Stimulated activated CD4-positive, alpha-beta T cell treated with anti-CD3 and anti-CD28 coated beads, Interleukin-1b, Interleukin-23, amount 100 ng/mL, for 48 hours (primary cell): ENCODE measurements at regions not wholly inside any gene's neighbourhood (a gene's known extent, or its start where the extent isn't known, plus 50 kb on each side); places are given as distances from the start of the nearest gene placed in this dataset.
"Not testable (repeated sequence)": the region's sequence is repeated elsewhere in the genome, so short reads cannot be mapped to it uniquely, and the experiment has no call there.

Source experiments
- DNase-seq: peaks from one replicate; pipeline ENCODE4 v3.0.0-alpha.2; 2020

DNA sequence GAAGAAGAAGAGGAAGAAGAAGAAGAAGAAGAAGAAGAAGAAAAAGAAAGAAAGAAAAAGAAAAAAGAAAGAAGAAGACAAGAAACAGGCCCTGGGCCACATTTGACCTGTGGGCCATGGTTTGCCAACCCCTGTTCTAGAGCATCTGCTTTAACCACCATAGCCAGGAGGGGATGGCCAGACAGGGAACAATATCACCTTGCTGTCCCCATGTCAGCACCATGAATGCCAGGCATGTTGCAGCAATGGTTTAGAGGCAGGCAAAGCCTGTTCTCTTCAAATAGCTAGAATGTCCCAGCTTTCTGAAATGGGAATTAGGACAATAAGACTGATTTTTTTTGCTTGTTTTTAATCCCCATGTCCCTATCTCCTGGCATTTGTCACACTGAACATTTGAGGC is 338.6 kb upstream of the PLET1 start:
- DNase-seq = no peak

DNA sequence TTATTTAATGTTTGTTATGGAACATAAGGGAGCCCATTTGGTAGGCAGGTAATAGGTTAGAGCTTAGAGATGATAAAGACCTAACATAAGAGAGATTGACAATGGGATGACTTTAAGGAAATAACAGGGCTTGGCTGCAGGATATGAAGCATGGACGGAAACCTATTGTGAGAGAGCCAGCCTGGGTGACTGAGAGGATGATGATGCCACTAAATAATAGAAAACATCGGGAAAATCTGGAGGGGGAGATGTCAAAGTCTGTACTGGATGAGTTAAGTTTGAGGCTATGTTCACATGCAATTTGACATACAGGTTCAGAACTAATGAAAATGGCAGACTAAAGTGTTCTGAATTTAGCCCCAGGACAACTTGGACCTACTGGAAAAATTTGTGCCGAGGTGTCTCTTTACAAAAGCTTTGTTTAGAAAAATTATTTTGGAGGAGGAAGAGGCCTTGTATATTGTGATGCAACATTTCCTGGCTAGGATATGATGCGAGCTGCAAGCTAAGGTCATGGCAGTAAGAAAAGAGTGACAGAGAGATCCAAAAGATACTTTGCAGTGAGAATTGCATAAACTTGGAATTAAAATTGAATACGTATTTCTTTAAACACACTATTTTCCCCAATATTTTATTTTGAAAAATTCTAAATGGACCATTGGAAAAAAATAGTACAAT is 339.3 kb upstream of the PLET1 start:
- DNase-seq = no peak

DNA sequence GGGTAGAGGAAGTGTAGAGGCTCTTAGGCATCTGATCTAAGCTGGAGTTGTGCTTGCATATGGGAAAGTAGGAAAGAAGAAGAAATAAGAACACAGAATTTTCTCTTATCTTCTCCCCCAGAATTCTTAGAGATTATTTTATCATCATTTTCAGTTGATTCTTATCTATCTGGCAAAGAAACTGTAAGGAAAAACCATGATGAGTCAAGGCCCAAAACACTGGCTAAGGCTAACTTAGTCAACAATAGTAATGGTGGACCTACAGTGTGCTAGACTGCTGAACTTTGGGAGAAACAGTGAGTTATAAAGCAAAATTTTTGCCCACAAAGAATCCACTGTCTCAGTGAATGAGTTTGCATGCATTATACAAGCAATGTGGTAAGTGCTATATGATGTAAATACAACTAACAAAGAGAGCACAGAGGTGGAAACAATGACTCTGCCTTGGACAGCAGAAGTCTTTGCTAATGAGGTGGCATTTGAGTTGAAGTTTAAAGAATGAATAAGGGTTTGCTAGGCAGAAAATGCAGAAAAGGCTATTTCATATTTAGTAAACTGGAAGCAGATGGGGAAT is 344.5 kb upstream of the PLET1 start:
- no peak for DNase-seq

DNA sequence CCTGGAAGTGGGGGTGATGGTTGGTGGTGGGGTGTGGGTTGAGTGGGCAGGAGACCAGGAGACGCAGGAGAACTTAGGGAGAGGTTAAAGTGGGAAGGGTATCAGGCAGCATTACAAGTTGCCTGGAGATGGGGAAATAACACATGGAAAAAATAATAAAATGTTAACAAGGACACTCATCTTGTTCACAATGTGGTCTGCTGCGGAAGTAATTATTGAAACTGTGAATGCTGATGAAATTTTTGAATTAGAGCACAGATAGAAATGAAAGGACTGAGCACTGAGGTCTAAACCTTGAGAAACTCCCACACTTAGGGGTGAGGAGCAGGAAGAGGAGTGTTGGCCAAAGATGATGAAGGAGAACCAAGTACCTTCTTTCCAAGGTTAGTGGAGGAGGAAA is 346.0 kb upstream of the PLET1 start:
- DNase-seq = no peak

DNA sequence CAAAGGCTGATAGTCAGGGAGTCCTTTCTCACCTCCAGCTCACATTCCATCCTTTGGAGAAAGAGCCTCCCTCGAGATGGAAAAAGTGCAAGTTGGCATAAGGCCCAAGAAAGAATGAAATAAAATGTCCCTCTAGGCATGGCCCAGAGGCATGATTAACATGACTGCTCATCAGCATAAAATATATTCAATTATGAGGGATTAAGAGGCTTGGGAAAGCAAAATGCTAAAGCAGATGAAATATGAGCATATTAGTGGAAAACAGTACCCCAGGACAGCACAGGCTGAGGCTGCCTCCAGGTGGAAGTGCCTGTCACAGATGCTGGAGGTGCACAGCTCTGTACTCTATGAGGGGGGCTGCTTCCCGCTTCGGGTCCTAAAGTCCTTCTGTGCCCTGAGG is 347.8 kb upstream of the PLET1 start:
- no peak for DNase-seq

DNA sequence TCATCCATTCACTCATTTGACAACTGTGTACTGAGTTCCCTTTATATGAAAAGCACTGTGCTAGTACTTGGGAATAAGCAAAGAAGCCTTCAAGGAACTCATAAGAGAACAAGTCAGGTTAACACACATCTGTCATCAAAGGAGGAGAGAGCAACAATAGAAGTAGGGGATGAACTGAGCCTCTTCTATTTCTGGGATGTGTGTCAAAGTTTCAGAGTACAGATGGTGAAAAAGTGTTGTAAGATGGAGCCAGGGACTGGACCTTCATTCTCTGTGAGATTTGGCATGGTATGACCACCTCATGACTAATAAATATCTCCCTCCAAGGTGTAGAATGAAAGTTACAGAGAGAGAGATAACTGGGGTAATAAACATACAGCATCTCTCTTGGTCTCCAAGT is 349.8 kb upstream of the PLET1 start:
- DNase-seq = no peak

DNA sequence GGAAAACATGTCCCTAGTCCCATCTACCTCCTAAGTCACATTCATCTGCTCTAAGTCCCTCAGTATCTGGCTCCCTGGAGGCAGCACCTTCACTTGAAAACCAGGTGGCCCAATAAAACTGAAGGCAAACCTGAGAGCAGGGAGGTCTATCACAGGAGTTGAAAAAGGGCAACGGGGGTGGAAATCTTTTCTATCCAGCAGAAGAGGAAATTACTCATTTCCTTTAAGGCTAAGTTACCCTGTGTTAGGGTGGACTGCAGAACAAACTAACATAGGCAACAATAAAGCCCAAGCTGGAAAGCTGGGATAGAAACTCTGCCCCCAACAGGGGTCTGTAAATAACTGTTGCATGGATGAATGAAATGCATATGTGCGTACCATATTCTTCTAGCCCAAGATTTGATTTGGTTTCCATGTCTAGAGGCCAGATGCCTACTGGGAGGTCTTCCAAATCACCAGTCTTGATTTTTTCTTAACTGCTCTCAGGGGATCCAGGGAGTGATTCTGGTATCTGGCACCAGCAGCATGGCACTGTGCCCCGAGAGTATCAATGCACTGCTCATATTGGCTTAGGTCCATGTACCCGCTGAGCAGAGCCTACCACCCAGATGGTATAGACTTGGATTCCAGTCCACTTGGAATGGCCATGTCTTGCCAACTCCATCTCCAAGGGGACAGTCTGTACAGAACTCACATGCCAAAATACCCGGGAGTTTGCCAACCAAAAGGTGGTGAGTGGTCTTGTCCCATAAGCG is 350.0 kb upstream of the NCAM1 start:
- DNase-seq = no peak

DNA sequence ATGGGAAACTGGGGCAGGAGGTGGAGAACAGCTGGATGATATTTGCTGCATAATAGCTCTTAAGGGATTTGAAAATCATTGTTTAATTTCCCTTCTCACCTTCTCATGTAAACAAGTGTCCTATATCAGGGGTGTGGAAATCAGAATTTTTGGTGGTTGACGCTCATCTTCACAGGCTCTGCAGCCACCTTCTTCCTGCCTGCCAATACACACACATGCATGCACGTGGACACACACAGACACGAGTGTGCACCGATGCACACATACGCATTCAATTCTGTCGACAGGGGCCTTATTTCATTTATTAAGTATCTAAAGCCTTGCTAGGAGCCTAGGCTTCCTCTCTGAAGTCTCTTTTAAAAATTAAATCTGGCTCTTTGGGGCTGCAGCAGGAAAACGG is 349.4 kb upstream of the NCAM1 start:
- no peak for DNase-seq

DNA sequence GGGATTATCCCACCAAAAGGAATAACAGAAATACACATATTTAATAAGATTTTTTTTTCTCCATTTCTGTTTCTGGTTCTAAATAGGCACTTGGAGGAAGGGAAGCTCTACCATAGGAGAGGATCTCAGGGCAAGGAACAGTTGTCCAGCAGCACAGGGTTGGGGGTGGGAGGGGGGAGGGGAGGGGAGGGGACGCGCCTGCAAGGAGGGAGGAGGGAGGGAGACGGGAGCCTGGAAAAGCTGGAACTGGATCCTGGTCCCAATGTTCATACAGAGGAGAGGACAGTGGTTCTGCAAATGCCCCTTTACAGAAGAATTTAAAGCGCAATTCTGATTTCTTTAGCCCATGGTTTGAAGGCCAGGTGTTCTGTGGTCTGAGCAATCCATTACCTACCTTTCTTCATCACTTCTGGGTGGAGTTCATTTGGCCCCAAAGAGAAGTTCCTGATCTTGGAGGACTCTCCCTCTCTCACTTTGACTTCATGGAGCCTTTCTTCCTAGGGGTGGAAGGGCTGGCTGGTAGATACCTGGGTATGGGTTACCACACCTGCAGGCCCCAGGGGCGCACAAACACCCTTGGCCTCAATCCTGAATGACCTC is 348.9 kb upstream of the NCAM1 start:
- DNase-seq = no peak

DNA sequence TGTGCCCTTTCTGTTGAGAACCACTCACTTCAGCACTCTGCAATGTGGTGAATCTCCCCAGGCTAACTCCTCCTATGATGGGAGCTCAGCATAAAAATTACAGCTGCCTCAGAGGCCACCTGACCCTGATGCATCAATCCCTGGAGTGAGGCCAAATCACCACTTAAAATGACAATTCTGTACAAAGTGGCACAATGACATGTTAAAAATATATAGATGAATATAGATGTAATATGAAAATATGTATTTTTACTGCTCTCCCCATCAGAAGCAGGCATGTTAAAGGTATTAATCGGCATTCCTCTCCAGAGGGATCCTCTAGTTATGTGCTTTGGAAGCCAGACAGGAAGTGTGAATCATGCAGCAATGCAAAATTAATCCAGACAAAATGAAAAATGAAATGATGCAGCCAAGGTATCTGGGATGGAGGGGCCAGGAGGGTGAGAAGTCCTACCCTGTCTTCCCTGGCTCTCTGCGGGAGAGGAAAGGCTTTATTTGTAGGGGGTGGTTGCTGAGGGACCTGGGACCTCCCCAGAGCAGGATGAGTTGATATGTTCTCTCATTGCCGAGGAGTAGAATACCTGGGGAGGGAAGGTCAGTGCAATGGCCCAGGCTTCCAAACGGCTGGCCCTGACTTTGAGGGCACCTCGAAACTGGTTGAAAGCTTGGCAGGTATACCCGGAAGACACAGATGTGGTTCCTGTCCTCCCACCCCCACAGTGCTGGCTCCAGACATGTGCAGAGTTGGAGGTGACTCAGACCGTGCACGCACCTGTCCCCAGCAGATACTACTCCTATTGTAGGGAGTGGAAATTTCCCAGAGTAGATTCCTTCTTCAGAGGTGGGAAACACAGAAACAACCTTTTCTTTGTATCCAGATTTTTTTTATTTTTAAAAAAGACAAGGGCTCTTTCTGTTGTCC is 347.9 kb upstream of the NCAM1 start:
- DNase-seq = no peak

DNA sequence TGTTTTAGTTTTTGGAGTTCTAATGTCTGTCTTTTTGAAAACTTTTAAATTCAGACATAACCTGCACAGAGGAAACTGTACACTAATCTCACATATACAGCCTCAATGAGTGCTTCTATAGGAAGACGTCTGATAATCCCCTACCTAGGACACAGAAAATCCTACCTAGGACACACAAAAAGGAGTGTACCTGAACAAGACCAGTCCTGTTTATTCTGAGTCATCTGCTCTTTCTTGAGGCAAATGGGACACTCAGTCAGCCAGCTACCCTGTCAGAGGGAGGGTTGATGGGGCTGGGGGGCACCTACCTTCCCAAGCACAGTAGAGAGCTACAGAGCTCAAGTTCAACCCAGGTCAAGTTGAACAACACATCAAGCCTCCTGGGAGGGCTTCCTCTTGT is 346.6 kb upstream of the NCAM1 start:
- DNase-seq = no peak

DNA sequence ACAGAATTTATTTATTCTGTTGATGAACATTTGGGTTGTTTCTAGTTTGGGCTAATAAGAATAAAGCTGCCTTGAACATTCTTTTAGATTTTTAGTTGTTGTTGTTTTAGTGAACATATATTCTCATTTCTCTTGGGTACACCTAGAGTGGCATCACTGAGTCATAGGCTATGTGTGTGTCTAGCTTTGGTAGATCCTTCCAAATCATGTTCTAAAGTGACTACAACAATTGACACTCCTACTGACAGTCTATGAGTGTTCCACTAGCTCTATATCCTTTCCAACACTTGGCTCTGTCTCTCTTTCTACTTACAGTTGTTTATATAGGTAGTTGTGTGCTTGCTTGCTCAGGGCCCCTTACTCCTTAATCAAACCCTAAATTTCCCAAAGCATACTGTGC is 346.0 kb upstream of the NCAM1 start:
- DNase-seq = no peak

DNA sequence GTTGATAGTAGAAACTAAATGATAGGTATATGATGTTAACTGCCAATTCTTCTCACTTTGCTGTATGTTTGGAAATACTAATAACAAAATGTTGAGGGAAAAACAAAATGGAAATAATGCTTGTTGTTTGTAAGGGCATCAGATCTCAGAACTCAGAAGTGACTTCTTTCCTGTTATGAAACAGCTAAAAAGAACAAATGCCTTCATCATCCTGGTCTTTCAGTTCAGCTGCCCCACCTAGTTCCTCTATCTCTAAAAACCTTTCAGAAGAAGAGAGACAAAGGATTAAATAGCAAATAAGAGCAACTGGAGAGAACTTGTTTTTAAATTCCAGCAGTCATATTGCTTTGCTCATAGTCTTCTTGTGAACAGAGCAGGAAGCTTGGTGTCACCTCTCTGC is 345.3 kb upstream of the NCAM1 start:
- no peak for DNase-seq

DNA sequence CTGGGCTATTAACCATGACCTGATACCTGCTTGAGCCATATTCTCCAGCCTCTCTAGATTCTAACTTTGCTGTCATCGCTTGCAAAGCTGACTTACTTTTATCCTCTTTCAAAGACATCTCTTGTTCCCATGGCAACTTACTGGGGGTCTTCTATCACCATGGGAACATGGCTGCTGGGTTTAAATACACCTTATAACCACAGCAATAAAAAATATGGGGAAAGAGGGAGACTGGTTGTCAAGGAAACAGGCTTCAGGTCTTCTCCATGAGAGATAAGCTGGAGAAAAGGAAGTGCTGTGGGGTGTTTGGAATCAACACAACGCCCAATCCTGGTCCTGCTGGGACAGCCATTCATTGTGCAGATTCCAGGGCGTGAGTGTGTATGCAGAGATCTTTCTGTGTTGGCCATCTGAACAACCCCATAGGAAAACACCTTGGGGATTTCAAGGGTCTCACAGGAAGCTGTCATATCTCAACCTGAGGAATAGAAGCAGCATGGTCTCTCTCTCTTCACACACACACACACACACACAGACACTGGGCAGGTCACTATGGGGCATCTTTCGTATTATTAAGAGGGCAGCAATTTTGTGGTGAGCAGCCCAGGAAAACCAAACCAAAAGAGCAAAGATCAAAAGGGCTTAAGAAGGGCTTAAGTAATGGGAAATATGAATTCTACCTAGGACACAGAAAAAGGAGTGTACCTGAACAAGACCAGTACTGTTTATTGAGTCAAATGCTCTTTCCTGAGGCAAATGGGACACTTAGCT is 344.7 kb upstream of the NCAM1 start:
- no peak for DNase-seq

DNA sequence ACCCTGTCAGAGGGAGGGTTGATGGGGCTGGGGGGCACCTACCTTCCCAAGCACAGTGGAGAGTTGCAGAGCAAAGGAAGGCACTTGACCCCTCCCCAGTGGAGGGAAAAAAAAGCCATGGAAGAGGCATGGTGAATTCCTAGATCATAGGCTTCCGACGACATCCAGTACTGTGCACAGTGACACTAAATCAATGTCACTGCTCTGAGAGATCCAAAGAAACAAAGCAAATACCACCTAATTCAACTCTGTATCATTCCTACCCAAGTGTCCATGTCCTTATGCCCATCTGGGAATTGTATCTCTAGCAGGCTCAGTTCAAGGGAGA is 344.2 kb upstream of the NCAM1 start:
- no peak for DNase-seq

DNA sequence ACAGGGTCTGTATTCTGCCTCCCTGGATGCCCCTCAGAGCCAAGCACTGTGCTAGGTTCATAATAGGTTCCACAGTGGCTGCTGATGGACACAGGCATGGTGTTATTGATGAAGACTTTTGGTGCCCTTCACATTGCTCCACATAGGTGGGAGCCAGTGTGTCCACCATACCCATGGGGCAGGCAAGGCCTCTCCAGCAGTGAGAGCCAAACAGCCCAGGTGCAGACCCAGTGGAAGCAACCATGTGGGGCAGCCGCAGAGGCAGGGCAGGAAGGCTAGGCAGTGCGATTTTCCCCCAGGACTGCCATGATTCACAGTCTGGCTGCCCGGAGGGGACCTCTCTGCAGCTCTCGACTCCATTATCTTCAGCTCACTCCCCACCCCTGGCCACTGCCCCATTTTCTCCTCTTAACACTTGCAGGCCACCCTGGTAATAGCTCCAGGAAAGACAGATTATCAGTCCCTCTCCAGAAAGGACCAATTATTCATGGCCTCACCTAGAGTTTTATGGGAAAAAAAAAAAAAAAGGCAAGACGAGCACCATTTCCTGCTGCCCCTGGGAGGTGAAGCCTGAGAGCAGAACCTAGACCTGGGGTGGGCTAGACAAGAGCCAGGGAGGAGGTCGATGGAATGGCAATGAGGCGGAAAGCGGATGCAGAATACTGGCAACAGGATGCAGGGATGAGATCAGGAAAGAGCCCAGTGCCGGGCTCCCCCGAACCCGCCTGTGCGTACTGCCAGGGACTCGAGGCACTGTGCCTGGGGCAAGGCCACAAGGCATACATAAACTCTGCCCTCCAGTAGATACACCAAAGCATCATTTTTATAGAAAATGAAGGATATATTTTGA is 343.0 kb upstream of the NCAM1 start:
- no peak for DNase-seq

DNA sequence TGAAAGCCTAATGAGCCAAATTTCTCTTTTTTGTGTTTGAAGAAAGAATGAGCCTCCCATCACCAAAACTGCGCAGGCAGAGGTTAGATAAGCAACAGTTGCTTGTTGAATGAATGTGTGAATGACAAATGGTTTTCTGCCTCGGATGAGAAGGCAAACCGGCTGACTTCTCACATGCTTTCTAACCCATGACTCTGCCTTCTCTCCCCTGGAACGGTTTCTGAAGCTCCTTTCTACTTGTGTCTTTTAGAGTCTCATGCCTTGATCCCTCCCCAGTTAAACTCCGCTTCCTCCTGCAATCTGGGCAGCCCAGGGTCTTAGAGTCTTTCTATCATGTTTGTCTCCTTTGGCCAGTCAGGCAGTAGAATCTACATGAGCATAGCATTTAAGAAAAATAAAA is 342.1 kb upstream of the NCAM1 start:
- DNase-seq = no peak

DNA sequence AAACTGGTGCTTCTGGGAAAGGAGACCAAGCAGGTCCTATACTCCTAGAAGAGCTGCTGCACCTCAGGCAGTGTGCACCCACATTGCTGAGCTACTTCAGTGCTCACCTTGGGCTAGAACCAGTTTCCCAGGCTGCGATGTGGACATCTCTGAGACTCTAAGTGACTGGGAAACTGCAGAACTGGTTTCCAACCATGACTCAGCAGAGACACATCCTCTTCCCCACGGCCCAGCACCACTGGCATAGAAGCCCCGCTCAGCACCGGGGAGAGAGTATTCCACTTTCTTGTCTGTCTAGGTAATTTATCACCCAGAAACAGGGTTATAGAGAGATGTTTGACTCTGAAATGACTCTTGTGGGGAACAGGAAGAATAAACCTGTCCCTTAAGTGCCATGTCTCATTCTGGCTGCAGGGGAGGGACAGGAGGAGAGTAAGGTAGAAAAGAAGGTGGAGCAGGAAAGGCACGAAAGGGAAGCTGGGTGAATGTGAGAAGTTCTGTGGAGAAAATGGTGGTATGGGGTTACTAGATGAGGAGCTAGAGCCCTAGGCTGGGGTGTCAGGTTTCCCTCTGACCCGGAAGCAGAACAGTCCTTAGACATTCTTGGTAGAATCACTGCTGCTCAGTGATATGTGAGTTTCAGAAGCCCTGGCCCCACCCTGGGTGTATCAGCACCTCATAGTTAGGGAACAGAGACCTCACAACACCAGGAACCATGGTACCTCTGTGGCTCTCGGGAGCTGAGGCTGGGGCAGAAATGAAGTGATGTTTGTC is 340.4 kb upstream of the NCAM1 start:
- DNase-seq = no peak

DNA sequence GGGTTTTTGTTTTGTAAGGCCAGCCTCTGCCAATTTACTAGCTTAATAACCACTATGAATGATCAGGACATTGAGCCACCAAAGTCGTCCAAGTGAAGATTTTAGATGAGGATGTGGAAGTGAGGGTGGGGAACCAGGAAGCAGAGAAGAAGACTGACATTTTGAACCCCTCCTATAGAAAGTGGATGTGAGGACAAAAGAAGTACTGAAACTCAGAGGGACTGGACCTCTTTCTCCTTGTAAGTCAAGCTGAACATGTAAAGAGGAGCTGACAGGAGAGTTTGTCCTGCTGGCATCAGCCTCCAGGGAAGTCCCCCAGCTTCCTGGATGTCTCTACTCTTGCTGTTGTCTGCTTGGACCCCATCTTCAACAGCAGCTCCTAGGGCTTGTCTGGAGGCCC is 338.2 kb upstream of the NCAM1 start:
- no peak for DNase-seq

DNA sequence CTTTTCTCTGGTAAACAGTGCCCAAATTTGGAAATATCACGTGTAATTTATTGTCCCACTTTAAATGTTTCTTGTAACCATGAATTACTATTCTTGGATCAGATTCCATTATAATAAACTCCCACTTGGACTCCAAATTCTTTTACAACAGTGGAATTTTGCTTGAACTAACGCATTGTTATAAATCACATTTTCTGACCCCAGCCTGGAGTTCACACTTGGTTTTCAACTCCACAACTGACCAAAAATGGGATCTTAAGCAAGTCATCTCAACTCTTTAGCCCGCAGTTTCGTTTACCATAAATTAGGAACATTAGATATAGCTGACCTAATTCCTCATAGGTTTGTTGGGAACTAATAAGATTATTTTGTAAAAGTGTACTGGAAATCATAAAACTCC is 336.8 kb upstream of the NCAM1 start:
- DNase-seq = no peak

DNA sequence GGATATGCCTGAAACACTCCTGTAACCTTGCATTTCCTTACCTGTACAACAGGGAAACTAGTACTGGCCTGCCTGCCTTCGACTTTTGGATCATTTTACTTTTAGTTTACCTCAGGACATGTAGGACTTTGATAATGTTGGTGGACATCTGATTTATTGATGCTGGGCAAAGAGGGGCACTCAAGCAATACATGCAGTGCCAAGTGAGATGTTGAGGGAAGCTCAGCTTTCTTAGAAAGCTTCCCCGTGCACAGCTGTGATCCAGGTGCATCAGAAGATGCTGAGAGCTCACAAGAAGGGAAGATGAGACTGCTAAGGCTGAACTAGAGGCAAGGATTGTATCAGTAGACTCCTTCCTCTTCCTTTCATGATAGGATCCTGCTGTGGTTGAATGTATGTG is 336.2 kb upstream of the NCAM1 start:
- not testable (repeated sequence) for DNase-seq
